Lower leg skin (tissue), 4 donors: ENCODE measurements at regions not wholly inside any gene's neighbourhood (a gene's known extent, or its start where the extent isn't known, plus 50 kb on each side); places are given as distances from the start of the nearest gene placed in this dataset.

Experiments used
- DNase-seq, 2 donors: peaks; one replicate each; pipeline ENCODE4 v3.0.0-alpha.2; 2019; ENCODE audit warnings: low spot score in 2 of 2
- H3K4me3 ChIP-seq: fragments of 200-600 bp; sonication (generic); 2 replicates; pipeline ENCODE4 v1.5.1; 2017; ENCODE audit warnings: mild to moderate bottlenecking, low read depth; ENCODE audit not compliant: poor library complexity, severe bottlenecking
- CTCF ChIP-seq, 3 donors: fragments of 450-650 bp; IDR thresholded peaks; one replicate each; pipeline ENCODE4 v1.5.1; 2016; ENCODE audit warnings: antibody characterized with exemption in 3 of 3, mild to moderate bottlenecking in 3 of 3, moderate library complexity in 2 of 3
- POLR2A ChIP-seq, 2 donors: fragments of 450-650 bp; IDR thresholded peaks; one replicate each; pipeline ENCODE4 v1.6.1; 2016 to 2017; ENCODE audit warnings: antibody characterized with exemption in 2 of 2, mild to moderate bottlenecking in 1 of 2, moderate library complexity in 1 of 2
- WGBS, 2 donors: methylation state at CpG; one replicate each; pipeline ENCODE4 v1.1.5; 2018; 5-methylcytosine and 5-hydroxymethylcytosine counted together
- intact Hi-C: fragments of 100-400 bp; cut with DNase I; formaldehyde crosslinking; loops from one replicate; pipeline ENCODE4 v1.15.0; 2023; ENCODE audit warnings: low total_unique reads

GRCh38 chr3:24678421-24678865, 183.8 kb upstream of the THRB start:
- H3K4me3 ChIP-seq, result no peak overlapping the region

GRCh38 chr3:24679429-24679828, 184.8 kb upstream of the THRB start:
- DNase-seq, result no peak
- intact Hi-C loops, result no loop called here
- no peak overlapping the region for H3K4me3 ChIP-seq
- TF ChIP-seq POLR2A (IDR thresholded peaks at IDR 0.05) (no peak), CTCF (IDR thresholded peaks at IDR 0.05) (no peak)

More at GRCh38 chr3:24678421-24678865, 183.8 kb upstream of the THRB start:
- intact Hi-C loops, result no loop called here
- WGBS, 2 donors, result 77 to 79% methylated on average over 7 of the region's 7 CpGs
- TF ChIP-seq POLR2A (IDR thresholded peaks at IDR 0.05), result no peak
- no peak for TF ChIP-seq CTCF (IDR thresholded peaks at IDR 0.05)
- DNase-seq, result no peak

GRCh38 chr3:24680214-24680967, 185.7 kb upstream of the THRB start:
- H3K4me3 ChIP-seq, result no peak overlapping the region
- no peak for DNase-seq
- intact Hi-C loops, result loop anchor here (10.0 kb wide), 1 partner anchor 686 kb away; no protein-coding TSS in a partner anchor
- TF ChIP-seq POLR2A (IDR thresholded peaks at IDR 0.05) (no peak), CTCF (IDR thresholded peaks at IDR 0.05) (no peak)
- 44 to 45% methylated on average over 9 of the region's 9 CpGs for WGBS, 2 donors

- intact Hi-C loops, result loop anchor here (10.0 kb wide), 1 partner anchor 687 kb away; no protein-coding TSS in a partner anchor
- TF ChIP-seq POLR2A (IDR thresholded peaks at IDR 0.05) (no peak), CTCF (IDR thresholded peaks at IDR 0.05) (no peak)
- no peak for DNase-seq
- 76 to 84% methylated on average over 7 of the region's 7 CpGs for WGBS, 2 donors
- no peak overlapping the region for H3K4me3 ChIP-seq
These were observed 187.5 kb upstream of the THRB start for GRCh38 chr3:24682141-24682547.

- 81 to 86% methylated on average over 5 of the region's 5 CpGs for WGBS, 2 donors
- no peak overlapping the region for H3K4me3 ChIP-seq
- DNase-seq, result no peak
- intact Hi-C loops, result loop anchor here (10.0 kb wide), 1 partner anchor 688 kb away; no protein-coding TSS in a partner anchor
- TF ChIP-seq POLR2A (IDR thresholded peaks at IDR 0.05), result no peak
- no peak for TF ChIP-seq CTCF (IDR thresholded peaks at IDR 0.05)
These were observed 188.4 kb upstream of the THRB start for GRCh38 chr3:24683090-24683489.
